ENCODE measurements at regions not wholly inside any gene's neighbourhood (a gene's known extent, or its start where the extent isn't known, plus 50 kb on each side); places are given as distances from the start of the nearest gene placed in this dataset.
"Not testable (repeated sequence)": the region's sequence is repeated elsewhere in the genome, so short reads cannot be mapped to it uniquely, and the experiment has no call there.

- in situ Hi-C loops (cut with HindIII; ENCODE audit: low sequenced_read_pairs); DNase-seq (ENCODE audit: low spot score): not testable (repeated sequence)
These were observed 231.1 kb upstream of the NOTCH2NLA start for GRCh38 chr1:146459939-146460338.

- in situ Hi-C loops (cut with HindIII; ENCODE audit: low sequenced_read_pairs), result not testable (repeated sequence)
These were observed 230.5 kb upstream of the NOTCH2NLA start for GRCh38 chr1:146459308-146459707.

DNA sequence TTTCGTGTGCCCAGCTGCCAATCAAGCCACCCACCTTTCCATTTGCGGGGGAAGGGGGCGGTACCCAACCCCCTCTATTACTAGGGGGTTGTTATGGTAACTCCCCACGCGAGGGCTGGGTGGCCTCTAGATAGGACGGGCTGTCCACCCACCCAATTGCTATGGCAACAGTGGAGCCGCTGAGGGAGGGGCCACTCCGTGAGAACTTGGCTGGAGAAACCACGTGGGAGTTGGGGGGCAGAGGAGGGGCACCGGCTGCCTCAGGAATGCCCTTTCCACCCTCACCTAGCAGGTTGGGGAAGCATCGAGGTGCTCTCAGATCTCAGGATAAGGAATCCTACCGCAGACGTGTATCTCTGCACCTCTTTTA, 220.0 kb upstream of the NOTCH2NLA start:
- DNase-seq (ENCODE audit: low spot score); in situ Hi-C loops (cut with HindIII; ENCODE audit: low sequenced_read_pairs): not testable (repeated sequence)

More at GRCh38 chr1:146459308-146459707, 230.5 kb upstream of the NOTCH2NLA start:
- not testable (repeated sequence) for DNase-seq (ENCODE audit: low spot score)

- in situ Hi-C loops (cut with HindIII; ENCODE audit: low sequenced_read_pairs); DNase-seq (ENCODE audit: low spot score): not testable (repeated sequence)
These were observed 219.5 kb upstream of the NOTCH2NLA start for GRCh38 chr1:146448212-146448876.

- in situ Hi-C loops (cut with HindIII; ENCODE audit: low sequenced_read_pairs), result not testable (repeated sequence)
- DNase-seq (ENCODE audit: low spot score), result peak; percentile 30
These were observed 215.0 kb upstream of the NOTCH2NLA start for GRCh38 chr1:146443871-146444222.

DNA sequence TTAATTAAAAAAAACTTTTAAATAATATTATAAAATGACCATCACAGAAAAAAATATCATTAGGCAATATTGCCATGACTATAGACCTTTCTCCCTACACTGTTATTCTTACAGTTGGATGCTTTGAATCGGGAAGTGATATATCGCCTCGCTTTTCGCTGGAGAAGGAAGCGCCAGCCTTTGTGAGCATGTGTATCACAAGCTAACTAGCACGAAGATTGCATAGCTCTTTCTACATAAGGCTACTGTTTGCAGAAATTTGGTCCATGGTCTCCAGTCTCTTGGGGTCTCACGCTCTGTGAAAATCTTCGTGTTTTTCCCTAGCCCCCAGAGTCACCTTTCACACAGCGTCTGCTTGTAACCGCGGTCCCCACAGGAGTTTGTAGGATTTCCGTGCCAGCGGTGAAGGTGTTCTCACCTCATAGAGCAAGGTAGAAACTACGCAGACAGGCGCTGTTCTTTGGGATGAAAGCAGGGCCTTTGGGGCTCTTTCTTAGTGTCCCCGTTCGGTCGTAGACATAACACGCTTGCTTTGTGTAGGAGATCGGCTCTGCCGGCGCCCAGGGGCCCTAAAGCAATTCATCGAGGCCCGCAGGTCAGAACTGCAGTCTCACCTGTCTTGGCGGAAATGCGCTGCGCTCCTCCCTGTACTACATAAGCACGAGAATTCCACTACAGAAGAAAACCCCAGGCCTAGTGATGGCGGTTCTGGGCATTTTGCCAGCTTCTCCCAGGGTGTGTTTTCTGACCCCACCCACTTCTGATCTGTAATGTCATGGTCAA, 214.5 kb upstream of the NOTCH2NLA start:
- in situ Hi-C loops (cut with HindIII; ENCODE audit: low sequenced_read_pairs), result not testable (repeated sequence)
- DNase-seq (ENCODE audit: low spot score), result peak; percentile 0

GRCh38 chr1:146438543-146438942, 209.7 kb upstream of the NOTCH2NLA start:
- in situ Hi-C loops (cut with HindIII; ENCODE audit: low sequenced_read_pairs); DNase-seq (ENCODE audit: low spot score): not testable (repeated sequence)

- DNase-seq (ENCODE audit: low spot score); in situ Hi-C loops (cut with HindIII; ENCODE audit: low sequenced_read_pairs): not testable (repeated sequence)
These were observed 187.8 kb upstream of the NOTCH2NLA start for GRCh38 chr1:146416642-146417041.

DNA sequence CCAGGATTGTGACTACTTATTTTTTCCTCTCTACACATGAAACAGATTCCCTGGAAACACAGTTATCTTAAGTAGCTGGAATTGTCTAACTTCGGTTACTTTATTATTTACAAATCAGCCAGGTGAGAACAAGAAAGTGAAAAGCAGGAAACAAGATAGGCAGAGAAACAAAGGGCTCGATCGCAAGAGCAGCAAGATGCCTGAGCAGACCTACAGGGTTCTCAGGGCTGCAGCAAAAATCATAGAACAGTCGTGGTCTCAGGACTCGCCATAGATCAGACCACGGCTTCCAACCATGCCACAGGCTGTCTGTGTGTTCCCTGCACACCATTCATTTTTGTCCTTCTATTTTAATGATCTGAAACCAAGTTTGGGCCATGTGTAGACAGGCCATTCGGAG, 186.2 kb upstream of the NOTCH2NLA start:
- in situ Hi-C loops (cut with HindIII; ENCODE audit: low sequenced_read_pairs); DNase-seq (ENCODE audit: low spot score): not testable (repeated sequence)

DNA sequence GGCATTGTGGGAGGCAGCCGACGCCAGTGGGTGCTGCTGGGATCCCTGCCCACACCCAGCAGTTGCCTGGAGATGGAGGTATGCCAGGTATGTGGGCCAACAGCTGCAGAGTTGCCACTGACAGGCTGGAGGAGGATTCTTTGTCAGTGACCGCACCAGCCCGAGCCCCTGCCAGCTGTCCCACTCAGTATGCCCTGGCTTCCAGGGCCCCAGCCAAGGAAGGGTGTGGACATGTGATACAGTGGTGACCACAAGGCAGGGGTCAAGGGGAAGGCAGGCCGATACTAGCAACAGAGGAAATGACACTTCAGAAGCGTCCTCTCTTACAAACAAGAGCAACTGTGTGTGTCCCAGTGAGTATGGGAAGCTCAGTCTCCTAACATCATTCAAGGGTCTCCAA, 185.1 kb upstream of the NOTCH2NLA start:
- in situ Hi-C loops (cut with HindIII; ENCODE audit: low sequenced_read_pairs); DNase-seq (ENCODE audit: low spot score): not testable (repeated sequence)

DNA sequence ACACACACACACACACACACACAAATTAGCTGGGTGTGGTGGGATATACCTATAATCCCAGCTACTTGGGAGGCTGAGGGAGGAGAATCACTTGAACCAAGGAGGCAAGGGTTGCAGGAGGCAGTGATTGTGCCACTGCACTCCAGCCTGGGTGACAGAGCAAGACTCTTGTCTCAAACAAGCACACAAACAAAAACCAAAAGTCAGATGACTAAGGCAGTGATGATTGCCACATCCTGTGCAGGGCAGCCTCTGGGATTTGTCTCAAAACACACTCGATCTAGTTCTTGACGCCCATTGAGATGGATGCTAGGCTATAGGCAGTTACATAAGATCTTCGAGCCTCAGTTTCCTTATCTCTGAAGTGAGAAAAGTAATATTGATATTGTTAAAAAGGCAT, 183.1 kb upstream of the NOTCH2NLA start:
- in situ Hi-C loops (cut with HindIII; ENCODE audit: low sequenced_read_pairs); DNase-seq (ENCODE audit: low spot score): not testable (repeated sequence)

GRCh38 chr1:146409817-146410441, 181.1 kb upstream of the NOTCH2NLA start:
- DNase-seq (ENCODE audit: low spot score), result peak; percentile 83
- in situ Hi-C loops (cut with HindIII; ENCODE audit: low sequenced_read_pairs), result not testable (repeated sequence)

- DNase-seq (ENCODE audit: low spot score), result peak; percentile 93
- in situ Hi-C loops (cut with HindIII; ENCODE audit: low sequenced_read_pairs), result not testable (repeated sequence)
These were observed 180.4 kb upstream of the NOTCH2NLA start for GRCh38 chr1:146409116-146409801.

DNA sequence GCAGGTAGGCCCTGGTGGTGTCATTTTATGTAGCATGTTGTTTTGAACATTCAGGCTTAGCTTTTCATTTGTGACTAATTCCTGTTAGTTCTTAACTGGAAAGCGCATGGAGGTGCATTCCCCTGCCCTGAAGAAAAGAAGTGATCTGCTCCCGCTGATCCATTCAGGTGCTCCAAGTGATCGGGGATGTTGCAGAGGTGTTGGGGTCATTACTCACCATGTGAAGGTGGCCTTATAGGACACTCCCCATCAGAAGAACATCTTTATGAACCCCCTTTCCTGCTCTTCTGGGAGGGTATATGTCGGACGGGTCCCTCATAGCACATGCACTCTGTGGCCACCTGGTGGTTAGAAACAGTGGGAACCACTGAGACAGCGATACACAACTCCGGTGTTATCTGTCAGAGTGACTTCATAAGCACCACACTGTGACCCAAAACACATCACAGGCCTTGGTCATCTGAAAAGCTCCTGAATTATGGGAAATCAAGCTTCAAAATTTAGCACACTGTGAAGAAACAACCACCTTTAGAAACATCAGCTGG, 172.5 kb upstream of the NOTCH2NLA start:
- DNase-seq (ENCODE audit: low spot score), result peak; percentile 16
- in situ Hi-C loops (cut with HindIII; ENCODE audit: low sequenced_read_pairs), result not testable (repeated sequence)

DNA sequence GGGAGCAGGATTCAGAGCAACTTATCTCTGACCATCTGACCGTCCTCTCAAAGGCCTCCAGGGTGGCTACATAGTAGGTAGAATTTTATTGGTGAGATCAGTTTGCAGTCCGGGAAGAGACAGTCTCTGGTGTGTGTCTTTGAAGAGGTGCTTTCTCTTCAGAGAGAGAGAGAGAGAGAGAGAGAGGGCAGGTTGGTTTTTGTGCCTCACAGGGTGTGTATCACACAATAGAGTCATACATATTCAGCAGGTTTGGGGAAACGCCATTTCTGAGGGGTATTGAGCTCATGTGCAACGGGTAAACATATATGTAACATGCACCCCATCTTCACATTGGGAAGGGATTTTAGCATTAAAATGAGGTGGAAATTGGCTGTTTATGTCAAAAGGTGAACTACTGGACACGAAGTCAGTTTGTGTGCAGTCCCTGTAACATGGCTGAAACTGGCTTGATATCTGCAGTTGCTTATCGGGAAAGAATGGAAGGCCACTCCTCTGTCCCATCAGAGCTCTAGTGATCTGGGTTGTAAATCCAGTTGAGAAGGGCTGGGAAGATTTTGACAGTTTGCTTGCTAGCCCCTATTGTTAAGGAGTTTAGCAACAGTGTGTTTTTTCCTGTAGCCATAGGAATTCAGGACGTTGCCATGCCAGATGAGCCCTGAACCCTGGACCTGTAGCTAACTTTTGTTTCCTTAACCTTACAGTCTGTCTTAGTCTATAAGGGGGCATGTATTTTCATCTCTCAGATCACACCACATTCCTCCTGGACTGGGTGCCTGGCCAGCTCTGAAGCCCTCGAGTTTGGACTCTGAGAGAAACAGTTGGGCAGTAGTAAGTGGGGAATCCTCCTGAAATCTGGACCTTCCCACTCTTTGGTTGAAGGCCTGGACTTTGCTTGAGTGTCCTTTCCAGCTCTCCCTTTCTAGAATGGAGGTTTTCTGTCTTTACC, 171.6 kb upstream of the NOTCH2NLA start:
- DNase-seq (ENCODE audit: low spot score); in situ Hi-C loops (cut with HindIII; ENCODE audit: low sequenced_read_pairs): not testable (repeated sequence)

DNA sequence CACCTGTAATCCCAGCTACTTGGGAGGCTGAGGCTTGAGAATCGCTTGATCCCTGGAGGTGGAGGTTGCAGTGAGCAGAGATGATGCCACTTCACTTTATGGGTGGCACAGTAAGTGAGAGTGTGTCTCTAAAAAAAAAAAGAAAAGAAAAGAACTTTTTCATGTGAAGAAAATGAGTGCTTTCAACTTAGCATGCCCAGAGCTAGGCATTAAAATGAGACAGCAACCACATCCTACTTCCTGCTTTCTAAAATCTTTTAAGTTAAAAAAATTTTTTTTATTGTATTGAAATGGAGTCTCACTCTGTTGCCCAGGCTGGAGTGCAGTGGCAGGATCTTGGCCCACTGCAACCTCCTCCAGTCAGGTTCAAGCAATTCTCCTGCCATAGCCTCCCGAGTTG, 170.4 kb upstream of the NOTCH2NLA start:
- in situ Hi-C loops (cut with HindIII; ENCODE audit: low sequenced_read_pairs); DNase-seq (ENCODE audit: low spot score): not testable (repeated sequence)

- in situ Hi-C loops (cut with HindIII; ENCODE audit: low sequenced_read_pairs); DNase-seq (ENCODE audit: low spot score): not testable (repeated sequence)
These were observed 168.0 kb upstream of the NOTCH2NLA start for GRCh38 chr1:146396801-146397200.

GRCh38 chr1:146396242-146396641, 167.4 kb upstream of the NOTCH2NLA start:
- DNase-seq (ENCODE audit: low spot score); in situ Hi-C loops (cut with HindIII; ENCODE audit: low sequenced_read_pairs): not testable (repeated sequence)
